Breast epithelium (tissue), 4 donors: ENCODE measurements at regions not wholly inside any gene's neighbourhood (a gene's known extent, or its start where the extent isn't known, plus 50 kb on each side); places are given as distances from the start of the nearest gene placed in this dataset.

Source experiments
- DNase-seq, 2 donors: peaks; one replicate each; pipeline ENCODE4 v3.0.0-alpha.2; 2019; ENCODE audit warnings: low spot score in 2 of 2
- H3K27ac ChIP-seq, 2 donors: fragments of 200-600 bp; sonication (generic) in 1 of 2; one replicate each; pipeline ENCODE4 v1.5.1; 2016 to 2019; ENCODE audit warnings: mild to moderate bottlenecking in 1 of 2
- H3K27me3 ChIP-seq, 2 donors: fragments of 200-600 bp; sonication (generic) in 1 of 2; one replicate each; pipeline versions ENCODE4 v1.5.1 to v1.6.0; 2017 to 2019; ENCODE audit warnings: control low read depth in 1 of 2, mild to moderate bottlenecking in 1 of 2
- H3K36me3 ChIP-seq: fragments of 200-600 bp; one replicate; pipeline ENCODE4 v1.5.1; 2019
- H3K4me1 ChIP-seq, 2 donors: fragments of 200-600 bp; sonication (generic); one replicate each; pipeline ENCODE4 v1.5.1; 2016 to 2019; ENCODE audit warnings: control low read depth in 1 of 2
- H3K4me3 ChIP-seq, 3 donors: fragments of 200-600 bp; sonication (generic); 1 replicate in 2 of 3; 2 replicates in 1 of 3; pipeline ENCODE4 v1.5.1; 2016 to 2019; ENCODE audit warnings: mild to moderate bottlenecking in 3 of 3, moderate library complexity in 2 of 3
- H3K9me3 ChIP-seq, 2 donors: fragments of 200-600 bp; sonication (generic) in 1 of 2; one replicate each; pipeline ENCODE4 v1.5.1; 2016 to 2019; ENCODE audit warnings: control low read depth in 1 of 2
- CTCF ChIP-seq, 3 donors: fragments of 450-650 bp; IDR thresholded peaks; one replicate each; pipeline ENCODE4 v1.5.1; 2016 to 2017; ENCODE audit warnings: antibody characterized with exemption in 3 of 3, mild to moderate bottlenecking in 3 of 3, moderate library complexity in 3 of 3
- POLR2A ChIP-seq: fragments of 450-650 bp; IDR thresholded peaks from one replicate; pipeline ENCODE4 v1.6.1; 2016; ENCODE audit warnings: antibody characterized with exemption, mild to moderate bottlenecking, moderate library complexity
- POLR2AphosphoS5 ChIP-seq, 3 donors: sonication (generic); formaldehyde crosslinking; IDR thresholded peaks; one replicate each; pipeline ENCODE4 v1.6.1; 2017; ENCODE audit warnings: antibody characterized with exemption in 3 of 3
- intact Hi-C: fragments of 100-400 bp; cut with DNase I; formaldehyde crosslinking; loops from one replicate; pipeline ENCODE4 v1.15.1; 2023; ENCODE audit warnings: low total_unique reads

- TF ChIP-seq POLR2A (no peak), POLR2AphosphoS5 (IDR thresholded peaks at IDR 0.05) (no peak), CTCF (IDR thresholded peaks at IDR 0.05) (no peak)
- H3K27me3 ChIP-seq, result no peaks in the 10 kb centered on the region
- intact Hi-C loops, result no loop called here
- H3K4me1 ChIP-seq, result no peaks in the 10 kb centered on the region
- H3K4me3 ChIP-seq, result no peak overlapping the region
- H3K9me3 ChIP-seq, result peaks cover 0 to 8% of the 10 kb centered on the region in 2 donors
- no peak for DNase-seq
- no peak overlapping the region for H3K27ac ChIP-seq
- no peaks in the 10 kb centered on the region for H3K36me3 ChIP-seq
Measured at GRCh38 chr3:154507727-154508126, 77.7 kb upstream of the GPR149 start.

GRCh38 chr3:154496978-154497377 lies 67.0 kb upstream of the GPR149 start:
- no peak overlapping the region for H3K27ac ChIP-seq
- H3K4me1 ChIP-seq, result no peaks in the 10 kb centered on the region
- no peaks in the 10 kb centered on the region for H3K27me3 ChIP-seq
- H3K4me3 ChIP-seq, result no peak overlapping the region
- H3K9me3 ChIP-seq, result peaks cover 0 to 4% of the 10 kb centered on the region in 2 donors
- no peak for DNase-seq
- TF ChIP-seq POLR2AphosphoS5 (IDR thresholded peaks at IDR 0.05) (no peak), CTCF (IDR thresholded peaks at IDR 0.05) (no peak), POLR2A (no peak)
- H3K36me3 ChIP-seq, result no peaks in the 10 kb centered on the region
- intact Hi-C loops, result no loop called here

- no peak for TF ChIP-seq CTCF (IDR thresholded peaks at IDR 0.05)
- no peak for TF ChIP-seq POLR2AphosphoS5 (IDR thresholded peaks at IDR 0.05)
- TF ChIP-seq POLR2A, result no peak
- Histone ChIP-seq H3K36me3 (no peaks in the 10 kb centered on the region), H3K4me1 (no peaks in the 10 kb centered on the region), H3K27ac (no peak overlapping the region), H3K4me3 (no peak overlapping the region), H3K27me3 (no peaks in the 10 kb centered on the region), H3K9me3 (peaks cover 0 to 7% of the 10 kb centered on the region in 2 donors)
- intact Hi-C loops, result no loop called here
- no peak for DNase-seq
Measured at GRCh38 chr3:154496540-154496939, 66.5 kb upstream of the GPR149 start.

- no peaks in the 10 kb centered on the region for H3K36me3 ChIP-seq
- intact Hi-C loops, result no loop called here
- no peak overlapping the region for H3K27ac ChIP-seq
- H3K4me1 ChIP-seq, result no peaks in the 10 kb centered on the region
- TF ChIP-seq POLR2AphosphoS5 (IDR thresholded peaks at IDR 0.05) (no peak), CTCF (IDR thresholded peaks at IDR 0.05) (no peak), POLR2A (no peak)
- H3K9me3 ChIP-seq, result peaks cover 0 to 2% of the 10 kb centered on the region in 2 donors
- no peak overlapping the region for H3K4me3 ChIP-seq
- no peaks in the 10 kb centered on the region for H3K27me3 ChIP-seq
- DNase-seq, result no peak
Measured at GRCh38 chr3:154486949-154487348, 57.0 kb upstream of the GPR149 start.

GRCh38 chr3:154482507-154482906 lies 52.5 kb upstream of the GPR149 start:
- no peak for TF ChIP-seq POLR2A
- TF ChIP-seq POLR2AphosphoS5 (IDR thresholded peaks at IDR 0.05), result no peak
- no peak for TF ChIP-seq CTCF (IDR thresholded peaks at IDR 0.05)
- H3K27ac ChIP-seq, result no peak overlapping the region
- H3K36me3 ChIP-seq, result no peaks in the 10 kb centered on the region
- H3K4me1 ChIP-seq, result no peaks in the 10 kb centered on the region
- intact Hi-C loops, result no loop called here
- H3K4me3 ChIP-seq, result no peak overlapping the region
- H3K9me3 ChIP-seq, result no peaks in the 10 kb centered on the region
- no peaks in the 10 kb centered on the region for H3K27me3 ChIP-seq
- no peak for DNase-seq
